H1 (cell line): ENCODE measurements at regions not wholly inside any gene's neighbourhood (a gene's known extent, or its start where the extent isn't known, plus 50 kb on each side); places are given as distances from the start of the nearest gene placed in this dataset.

Source experiments
- CTCF ChIA-PET: fragments of 300-600 bp; sonication (Branson Sonifier 250); formaldehyde crosslinking; loops from one replicate; lab custom pipeline; 2021; ENCODE audit not compliant: partially characterized antibody; lab: Charles Lee
- POLR2A ChIA-PET: fragments of 300-600 bp; sonication (Branson Sonifier 250); formaldehyde crosslinking; loops from one replicate; lab custom pipeline; 2021; ENCODE audit warnings: inconsistent platforms; ENCODE audit not compliant: partially characterized antibody; lab: Charles Lee
- DNase-seq, 2 experiments: peaks; one replicate each; pipeline versions ENCODE4 v3.0.0 to v3.0.0-alpha.2; 2010 to 2022; ENCODE audit warnings: low spot score in 2 of 2, low read depth in 1 of 2, mixed read lengths in 1 of 2
- FAIRE-seq: peaks from 2 replicates; lab custom pipeline; 2011; peaks lifted over from hg19 to GRCh38; lab: Jason Lieb, UNC
- H2AFZ ChIP-seq: 2 replicates; pipeline ENCODE4 v1.8.1; 2012; ENCODE audit warnings: low read length, inconsistent platforms
- H2AK5ac ChIP-seq: 2 replicates; pipeline ENCODE4 v1.6.1; 2013; ENCODE audit warnings: low read depth, low read length
- H2BK120ac ChIP-seq: replicated peaks from 2 replicates; pipeline ENCODE3; 2013; ENCODE audit warnings: low read depth, low read length, inconsistent platforms
- H2BK12ac ChIP-seq: 2 replicates; pipeline ENCODE4 v1.6.1; 2013; ENCODE audit warnings: low read depth, low read length
- H2BK15ac ChIP-seq: 2 replicates; pipeline ENCODE4 v1.6.1; 2013; ENCODE audit warnings: low read length
- H2BK20ac ChIP-seq: 2 replicates; pipeline ENCODE4 v1.6.1; 2013; ENCODE audit warnings: low read length
- H2BK5ac ChIP-seq: 2 replicates; pipeline ENCODE4 v1.6.1; 2013; ENCODE audit warnings: low read depth, low read length
- H3K14ac ChIP-seq: 2 replicates; pipeline ENCODE4 v1.6.1; 2013; ENCODE audit warnings: inconsistent platforms; ENCODE audit not compliant: insufficient read length
- H3K18ac ChIP-seq: 2 replicates; pipeline ENCODE4 v1.6.1; 2013; ENCODE audit warnings: low read length; ENCODE audit errors: extremely low read depth
- H3K23ac ChIP-seq: 2 replicates; pipeline ENCODE4 v1.6.1; 2013; ENCODE audit warnings: inconsistent platforms; ENCODE audit not compliant: insufficient read length
- H3K23me2 ChIP-seq: 2 replicates; pipeline ENCODE4 v1.6.1; 2013; ENCODE audit warnings: low read depth, low read length
- H3K27ac ChIP-seq: 2 replicates; pipeline ENCODE4 v1.6.1; 2011; ENCODE audit warnings: low read depth, low read length, inconsistent platforms
- H3K27me3 ChIP-seq, 4 experiments: replicated peaks in 1 of 4; 1 replicate in 1 of 4; 2 replicates in 3 of 4; pipeline versions ENCODE4 v1.6.1 to v1.8.1; 2011 to 2013; ENCODE audit warnings: low read length in 3 of 4, mild to moderate bottlenecking in 3 of 4, inconsistent platforms in 2 of 4, mixed read lengths in 2 of 4, moderate library complexity in 1 of 4; ENCODE audit not compliant: control insufficient read depth in 3 of 4, insufficient read depth in 3 of 4; ENCODE audit errors: extremely low read depth in 1 of 4
- H3K36me3 ChIP-seq, 4 experiments: 2 replicates each; pipeline versions ENCODE4 v1.6.1 to v1.8.1; 2011 to 2013; ENCODE audit warnings: mild to moderate bottlenecking in 4 of 4, low read length in 3 of 4, moderate library complexity in 2 of 4, control low read depth in 1 of 4, inconsistent platforms in 1 of 4; ENCODE audit not compliant: insufficient read depth in 4 of 4, control insufficient read depth in 2 of 4
- H3K4ac ChIP-seq: replicated peaks from 2 replicates; pipeline ENCODE3; 2013; ENCODE audit warnings: low read length, low read depth, mixed read lengths, inconsistent platforms; ENCODE audit not compliant: insufficient read length
- H3K4me1 ChIP-seq, 4 experiments: replicated peaks in 1 of 4; 1 replicate in 1 of 4; 2 replicates in 3 of 4; pipeline versions ENCODE4 v1.6.1 to v1.8.1; 2011 to 2013; ENCODE audit warnings: low read length in 3 of 4, inconsistent platforms in 2 of 4, mixed read lengths in 1 of 4; ENCODE audit not compliant: insufficient read depth in 4 of 4, control insufficient read depth in 3 of 4
- H3K4me2 ChIP-seq, 2 experiments: 2 replicates each; pipeline versions ENCODE4 v1.6.1 to v1.8.1; 2011 to 2013; ENCODE audit warnings: low read depth in 2 of 2, low read length in 2 of 2, control low read depth in 1 of 2, inconsistent platforms in 1 of 2, mild to moderate bottlenecking in 1 of 2; ENCODE audit not compliant: insufficient read depth in 1 of 2
- H3K4me3 ChIP-seq, 4 experiments: fragments of 200-600, 300-600 bp in 1 of 4; sonication (generic), shearing (Covaris generic), sonication (Bioruptor Twin) in 1 of 4; 2 replicates each; pipeline versions ENCODE4 v1.5.1 to v1.8.1; 2011 to 2016; ENCODE audit warnings: low read length in 4 of 4, low read depth in 3 of 4, control low read depth in 2 of 4, inconsistent platforms in 2 of 4, mild to moderate bottlenecking in 2 of 4, mixed read lengths in 1 of 4, moderate library complexity in 1 of 4; ENCODE audit not compliant: insufficient read depth in 2 of 4; ENCODE audit errors: extremely low read depth in 1 of 4
- H3K56ac ChIP-seq: replicated peaks from 2 replicates; pipeline ENCODE3; 2013; ENCODE audit warnings: low read depth, mild to moderate bottlenecking, mixed read lengths, low read length, inconsistent platforms; ENCODE audit not compliant: insufficient read length
- H3K79me1 ChIP-seq: 2 replicates; pipeline ENCODE4 v1.6.1; 2013; ENCODE audit warnings: low read depth, low read length, control low read depth
- H3K79me2 ChIP-seq, 2 experiments: 2 replicates each; pipeline versions ENCODE4 v1.6.1 to v1.8.1; 2012 to 2013; ENCODE audit warnings: low read length in 2 of 2, mild to moderate bottlenecking in 2 of 2, inconsistent platforms in 1 of 2; ENCODE audit not compliant: insufficient read depth in 2 of 2, control insufficient read depth in 1 of 2
- H3K9ac ChIP-seq, 4 experiments: replicated peaks in 1 of 4; 1 replicate in 1 of 4; 2 replicates in 3 of 4; pipeline versions ENCODE4 v1.6.1 to v1.8.1; 2011 to 2013; ENCODE audit warnings: low read depth in 3 of 4, low read length in 3 of 4, control low read depth in 2 of 4, mild to moderate bottlenecking in 2 of 4, moderate library complexity in 2 of 4, inconsistent platforms in 1 of 4; ENCODE audit errors: extremely low read depth in 1 of 4
- H3K9me3 ChIP-seq, 2 experiments: 2 replicates each; pipeline versions ENCODE4 v1.6.1 to v1.8.1; 2012 to 2013; ENCODE audit warnings: mild to moderate bottlenecking in 2 of 2, moderate library complexity in 2 of 2, control low read depth in 1 of 2, inconsistent platforms in 1 of 2, low read depth in 1 of 2, low read length in 1 of 2, mixed read lengths in 1 of 2; ENCODE audit not compliant: insufficient read depth in 2 of 2
- H4K20me1 ChIP-seq, 2 experiments: replicated peaks in 1 of 2; 2 replicates each; pipeline versions ENCODE3 to v1.8.1; 2011 to 2013; ENCODE audit warnings: inconsistent platforms in 2 of 2, low read length in 2 of 2, mild to moderate bottlenecking in 1 of 2; ENCODE audit not compliant: insufficient read depth in 2 of 2, control insufficient read depth in 1 of 2
- H4K5ac ChIP-seq: 2 replicates; pipeline ENCODE4 v1.6.1; 2013; ENCODE audit warnings: low read length, low read depth, mixed read lengths, inconsistent platforms; ENCODE audit not compliant: insufficient read length
- H4K8ac ChIP-seq: 2 replicates; pipeline ENCODE4 v1.8.0; 2013; ENCODE audit warnings: mild to moderate bottlenecking, moderate library complexity, low read length, inconsistent platforms; ENCODE audit not compliant: insufficient read depth; ENCODE audit errors: extremely low read depth
- H4K91ac ChIP-seq: replicated peaks from 2 replicates; pipeline ENCODE3; 2013; ENCODE audit warnings: low read length, mixed read lengths, inconsistent platforms; ENCODE audit not compliant: insufficient read length
- CHD2 ChIP-seq: IDR thresholded peaks from 2 replicates; pipeline ENCODE4 v1.6.1; 2012; ENCODE audit warnings: low read length, improper control_type of control experiment
- CREB1 ChIP-seq: IDR thresholded peaks from 2 replicates; pipeline ENCODE4 v1.6.1; 2012; ENCODE audit warnings: inconsistent platforms
- CTBP2 ChIP-seq: IDR thresholded peaks from 2 replicates; pipeline ENCODE4 v1.7.0; 2011; ENCODE audit warnings: borderline replicate concordance, mild to moderate bottlenecking, moderate library complexity, mixed read lengths, low read length; ENCODE audit not compliant: insufficient read depth, insufficient read length
- EGR1 ChIP-seq: IDR thresholded peaks from 2 replicates; pipeline ENCODE4 v1.6.1; 2011; ENCODE audit warnings: low read depth, low read length, borderline replicate concordance
- GABPA ChIP-seq: IDR thresholded peaks from 2 replicates; pipeline ENCODE4 v1.6.1; 2011; ENCODE audit warnings: mild to moderate bottlenecking, low read length, moderate library complexity, borderline replicate concordance; ENCODE audit not compliant: insufficient read depth
- JUN ChIP-seq: IDR thresholded peaks from 2 replicates; pipeline ENCODE4 v1.6.1; 2011; ENCODE audit warnings: low read depth, mild to moderate bottlenecking, improper control_type of control experiment, low read length
- KDM5A ChIP-seq: fragments of 200-600 bp; IDR thresholded peaks from 2 replicates; pipeline ENCODE4 v1.7.1; 2012; ENCODE audit warnings: mild to moderate bottlenecking, low read length, inconsistent platforms, mixed read lengths
- MAX ChIP-seq: IDR thresholded peaks from 2 replicates; pipeline ENCODE4 v1.6.1; 2012; ENCODE audit warnings: inconsistent platforms
- NANOG ChIP-seq: IDR thresholded peaks from 2 replicates; pipeline ENCODE4 v1.6.1; 2011; ENCODE audit warnings: low read length, low read depth, mild to moderate bottlenecking, inconsistent platforms; ENCODE audit not compliant: insufficient read depth, poor library complexity, severe bottlenecking
- SAP30 ChIP-seq: fragments of 300-600 bp; sonication (generic); IDR thresholded peaks from 2 replicates; pipeline ENCODE4 v1.7.1; 2012; ENCODE audit warnings: low read length, moderate library complexity, mild to moderate bottlenecking, inconsistent platforms; ENCODE audit not compliant: insufficient read depth, insufficient replicate concordance
- SP2 ChIP-seq: IDR thresholded peaks from 2 replicates; pipeline ENCODE4 v1.6.1; 2012; ENCODE audit warnings: mild to moderate bottlenecking, low read length, inconsistent platforms
- SP4 ChIP-seq: IDR thresholded peaks from 2 replicates; pipeline ENCODE4 v1.6.1; 2012; ENCODE audit warnings: low read length, inconsistent platforms
- TAF7 ChIP-seq: optimal IDR thresholded peaks from 2 replicates; pipeline ENCODE3; 2011; ENCODE audit warnings: low read depth, mild to moderate bottlenecking, inconsistent platforms, low read length, moderate library complexity, borderline replicate concordance
- TEAD4 ChIP-seq: IDR thresholded peaks from 2 replicates; pipeline ENCODE4 v1.6.1; 2012; ENCODE audit warnings: low read depth, low read length, inconsistent platforms, mixed read lengths
- YY1 ChIP-seq: IDR thresholded peaks from 2 replicates; pipeline ENCODE4 v1.6.1; 2011; ENCODE audit warnings: low read depth, mild to moderate bottlenecking, low read length
- WGBS, 2 experiments: shearing (Covaris generic) in 1 of 2; methylation state at CpG; one replicate each; pipeline versions ENCODE4 v1.1.6 to v1.1.7; 2013 to 2015; ENCODE audit warnings: low lambda C conversion rate in 2 of 2, mixed read lengths in 2 of 2, inconsistent platforms in 1 of 2, low coverage in 1 of 2, missing lambda C conversion rate in 1 of 2; ENCODE audit not compliant: insufficient replicate concordance in 2 of 2, insufficient coverage in 1 of 2, insufficient read length in 1 of 2; ENCODE audit errors: extremely low coverage in 1 of 2, missing lambda C conversion rate in 1 of 2; 5-methylcytosine and 5-hydroxymethylcytosine counted together

GRCh38 chr5:176172246-176172645 lies 66.0 kb upstream of the SIMC1 start:
- CTCF ChIA-PET: no interaction called here
- Histone ChIP-seq H3K56ac (no peak overlapping the region), H3K36me3 (no peaks in the 10 kb centered on the region), H2BK12ac (no peak overlapping the region), H2AFZ (no peak overlapping the region), H4K20me1 (no peaks in the 10 kb centered on the region), H3K14ac (no peak overlapping the region), H2BK5ac (no peak overlapping the region), H3K23ac (no peak overlapping the region), H2AK5ac (no peak overlapping the region), H3K4me3 (no peak overlapping the region), H3K23me2 (no peaks in the 10 kb centered on the region), H3K4me1 (0 out of 7 replicates have a peak, but pooled peaks cover 0 to 3% (median 0%) of the 10 kb centered on the region in 4 experiments), H3K4ac (no peak overlapping the region), H3K79me1 (no peaks in the 10 kb centered on the region), H3K18ac (no peak overlapping the region), H3K9me3 (no peaks in the 10 kb centered on the region), H4K91ac (no peak overlapping the region), H3K4me2 (no peak overlapping the region), H3K79me2 (no peaks in the 10 kb centered on the region), H2BK120ac (no peak overlapping the region), H3K9ac (no peak overlapping the region), H2BK20ac (no peak overlapping the region), H4K5ac (no peak overlapping the region), H2BK15ac (no peak overlapping the region), H4K8ac (no peak overlapping the region), H3K27ac (no peak overlapping the region), H3K27me3 (peaks cover 0 to 6% (median 2%) of the 10 kb centered on the region in 4 experiments; a peak in 4 of 7 replicates)
- no peak for DNase-seq
- no peak for FAIRE-seq
- WGBS, 2 experiments: 74% methylated on average over 7 of the region's 7 CpGs; no CpG with 5 or more reads in 1 of the 2 experiments
- POLR2A ChIA-PET: no interaction called here
- TF ChIP-seq SP2: no peak
- no peak for TF ChIP-seq TAF7
- no peak for TF ChIP-seq SAP30
- no peak for TF ChIP-seq JUN
- no peak for TF ChIP-seq KDM5A
- no peak for TF ChIP-seq EGR1
- TF ChIP-seq NANOG: no peak
- TF ChIP-seq YY1: no peak
- no peak for TF ChIP-seq MAX
- no peak for TF ChIP-seq GABPA
- no peak for TF ChIP-seq SP4
- no peak for TF ChIP-seq CREB1
- no peak for TF ChIP-seq TEAD4
- TF ChIP-seq CTBP2: no peak
- no peak for TF ChIP-seq CHD2
